ENCODE measurements at regions not wholly inside any gene's neighbourhood (a gene's known extent, or its start where the extent isn't known, plus 50 kb on each side); places are given as distances from the start of the nearest gene placed in this dataset.

DNA sequence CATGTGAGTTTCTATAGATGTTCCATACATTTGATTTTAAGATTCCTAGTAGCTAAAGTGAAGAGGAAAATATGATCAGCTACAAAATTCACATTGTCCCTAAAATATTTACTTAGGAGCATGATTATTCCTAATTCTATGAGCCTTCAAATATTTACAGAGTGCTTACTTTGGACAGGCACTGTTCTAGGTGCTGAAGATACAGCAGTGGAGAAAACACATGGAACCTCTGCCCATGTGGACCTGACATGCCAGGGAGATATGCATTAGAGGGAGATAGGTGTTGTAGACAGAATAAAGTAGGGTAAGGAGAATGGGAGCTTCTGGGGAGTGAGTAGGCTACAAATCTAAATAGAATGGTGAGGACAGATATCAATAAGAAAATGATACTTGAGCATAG, 62.6 kb upstream of the TACR1 start:
- Histone ChIP-seq H3K4me3 (replicated peaks in 1 of 4; ENCODE audit: control extremely low read depth in 1 of 4, insufficient read depth in 1 of 4, low read depth in 3 of 4, low read length in 4 of 4) (no peak overlapping the region), H3K4me1 (ENCODE audit: control insufficient read depth, extremely low read depth, insufficient read depth, low read length) (no peaks in the 10 kb centered on the region), H4K20me1 (ENCODE audit: control insufficient read depth, extremely low read depth, insufficient read depth, low read length) (no peaks in the 10 kb centered on the region), H3K9ac (ENCODE audit: insufficient read depth, low read length) (no peak overlapping the region), H3K9me3 (ENCODE audit: control insufficient read depth, insufficient read depth, low read depth, low read length) (no peaks in the 10 kb centered on the region), H3K4me2 (ENCODE audit: extremely low read depth, insufficient read depth, low read length) (no peak overlapping the region), H3K36me3 (ENCODE audit: control insufficient read depth, insufficient read depth, low read length) (no peaks in the 10 kb centered on the region), H3K27me3 (ENCODE audit: control insufficient read depth, insufficient read depth, low read length) (no peaks in the 10 kb centered on the region), H2AFZ (ENCODE audit: low read length) (no peak overlapping the region), H3K27ac (ENCODE audit: insufficient read depth, low read length) (no peak overlapping the region), H3K79me2 (ENCODE audit: control insufficient read depth, insufficient read depth, low read length) (no peaks in the 10 kb centered on the region)
- DNase-seq (ENCODE audit: low read depth in 2 of 2) = no peak
- TF ChIP-seq CTCF (conservative IDR thresholded peaks at IDR 0.05 in 1 of 2, IDR thresholded peaks at IDR 0.05 in 1 of 2; ENCODE audit: low read depth in 1 of 2, low read length in 2 of 2) = no peak
- no peak for TF ChIP-seq EZH2 (IDR thresholded peaks at IDR 0.05; ENCODE audit: low read length, missing control alignments)

GRCh38 chr2:75260946-75261345, 61.6 kb upstream of the TACR1 start:
- Histone ChIP-seq H3K27me3 (ENCODE audit: control insufficient read depth, insufficient read depth, low read length) (no peaks in the 10 kb centered on the region), H3K27ac (ENCODE audit: insufficient read depth, low read length) (no peak overlapping the region), H3K36me3 (ENCODE audit: control insufficient read depth, insufficient read depth, low read length) (no peaks in the 10 kb centered on the region), H3K9ac (ENCODE audit: insufficient read depth, low read length) (no peak overlapping the region), H4K20me1 (ENCODE audit: control insufficient read depth, extremely low read depth, insufficient read depth, low read length) (no peaks in the 10 kb centered on the region), H3K4me1 (ENCODE audit: control insufficient read depth, extremely low read depth, insufficient read depth, low read length) (no peaks in the 10 kb centered on the region), H3K79me2 (ENCODE audit: control insufficient read depth, insufficient read depth, low read length) (no peaks in the 10 kb centered on the region), H3K9me3 (ENCODE audit: control insufficient read depth, insufficient read depth, low read depth, low read length) (no peaks in the 10 kb centered on the region), H3K4me3 (replicated peaks in 1 of 4; ENCODE audit: control extremely low read depth in 1 of 4, insufficient read depth in 1 of 4, low read depth in 3 of 4, low read length in 4 of 4) (no peak overlapping the region), H3K4me2 (ENCODE audit: extremely low read depth, insufficient read depth, low read length) (no peak overlapping the region), H2AFZ (ENCODE audit: low read length) (no peak overlapping the region)
- TF ChIP-seq CTCF (conservative IDR thresholded peaks at IDR 0.05 in 1 of 2, IDR thresholded peaks at IDR 0.05 in 1 of 2; ENCODE audit: low read depth in 1 of 2, low read length in 2 of 2) (no peak), EZH2 (IDR thresholded peaks at IDR 0.05; ENCODE audit: low read length, missing control alignments) (no peak)
- no peak for DNase-seq (ENCODE audit: low read depth in 2 of 2)

DNA sequence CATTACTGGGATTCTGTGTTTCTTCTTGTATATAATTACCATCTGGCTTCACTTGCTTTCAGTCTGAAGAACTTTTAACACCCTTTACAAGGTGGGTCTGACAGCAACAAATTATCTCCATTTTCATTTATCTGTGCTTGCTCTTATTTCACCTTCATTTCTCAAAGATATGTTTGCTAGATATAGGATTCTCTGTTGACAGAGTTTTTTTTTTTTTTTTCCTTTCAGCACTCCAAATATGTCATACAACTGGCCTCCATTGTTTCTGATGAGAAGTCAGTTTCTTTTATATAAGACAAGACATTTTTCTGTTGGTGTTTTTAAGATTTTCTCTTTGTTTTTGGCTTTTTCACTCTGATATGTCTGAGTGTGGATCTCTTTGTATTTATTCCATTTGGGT, 59.3 kb upstream of the TACR1 start:
- H3K79me2 ChIP-seq (ENCODE audit: control insufficient read depth, insufficient read depth, low read length) = no peaks in the 10 kb centered on the region
- no peaks in the 10 kb centered on the region for H4K20me1 ChIP-seq (ENCODE audit: control insufficient read depth, extremely low read depth, insufficient read depth, low read length)
- H3K27ac ChIP-seq (ENCODE audit: insufficient read depth, low read length) = no peak overlapping the region
- H3K27me3 ChIP-seq (ENCODE audit: control insufficient read depth, insufficient read depth, low read length) = no peaks in the 10 kb centered on the region
- no peak overlapping the region for H3K9ac ChIP-seq (ENCODE audit: insufficient read depth, low read length)
- H3K4me3 ChIP-seq (replicated peaks in 1 of 4; ENCODE audit: control extremely low read depth in 1 of 4, insufficient read depth in 1 of 4, low read depth in 3 of 4, low read length in 4 of 4) = no peak overlapping the region
- no peaks in the 10 kb centered on the region for H3K4me1 ChIP-seq (ENCODE audit: control insufficient read depth, extremely low read depth, insufficient read depth, low read length)
- no peaks in the 10 kb centered on the region for H3K9me3 ChIP-seq (ENCODE audit: control insufficient read depth, insufficient read depth, low read depth, low read length)
- DNase-seq (ENCODE audit: low read depth in 2 of 2) = no peak
- no peak overlapping the region for H2AFZ ChIP-seq (ENCODE audit: low read length)
- H3K36me3 ChIP-seq (ENCODE audit: control insufficient read depth, insufficient read depth, low read length) = no peaks in the 10 kb centered on the region
- H3K4me2 ChIP-seq (ENCODE audit: extremely low read depth, insufficient read depth, low read length) = no peak overlapping the region
- no peak for TF ChIP-seq EZH2 (IDR thresholded peaks at IDR 0.05; ENCODE audit: low read length, missing control alignments)
- no peak for TF ChIP-seq CTCF (conservative IDR thresholded peaks at IDR 0.05 in 1 of 2, IDR thresholded peaks at IDR 0.05 in 1 of 2; ENCODE audit: low read depth in 1 of 2, low read length in 2 of 2)

Data from fibroblast of lung (primary cell).